Endothelial cell of umbilical vein (primary cell): ENCODE measurements at regions not wholly inside any gene's neighbourhood (a gene's known extent, or its start where the extent isn't known, plus 50 kb on each side); places are given as distances from the start of the nearest gene placed in this dataset.

Experiments
- CTCF ChIP-seq, 2 donors: IDR thresholded peaks; 1 replicate in 1 of 2; 2 replicates in 1 of 2; pipeline ENCODE4 v1.5.1; 2011; ENCODE audit warnings: low read length in 2 of 2, mild to moderate bottlenecking in 2 of 2, moderate library complexity in 2 of 2, control low read depth in 1 of 2, inconsistent platforms in 1 of 2, low read depth in 1 of 2; ENCODE audit not compliant: insufficient read depth in 1 of 2; ENCODE audit errors: extremely low read depth in 1 of 2
- EZH2 ChIP-seq: IDR thresholded peaks from 2 replicates; pipeline ENCODE4 v1.6.1; 2012; ENCODE audit warnings: borderline replicate concordance, low read depth, mild to moderate bottlenecking, moderate library complexity, low read length, inconsistent platforms; ENCODE audit not compliant: severe bottlenecking
- POLR2A ChIP-seq: IDR thresholded peaks from 2 replicates; pipeline ENCODE4 v1.6.1; 2012; ENCODE audit warnings: low read depth, mild to moderate bottlenecking, control low read depth, low read length

GRCh38 chr6:91611190-91611589 is 1024.3 kb upstream of the MAP3K7 start:
- TF ChIP-seq CTCF (IDR thresholded peaks at IDR 0.05; ENCODE audit: extremely low read depth in 1 of 2, insufficient read depth in 1 of 2, low read depth in 1 of 2, low read length in 2 of 2) (no peak), POLR2A (no peak), EZH2 (no peak)
